Mesodermal cell (in vitro differentiated cells): ENCODE measurements at regions not wholly inside any gene's neighbourhood (a gene's known extent, or its start where the extent isn't known, plus 50 kb on each side); places are given as distances from the start of the nearest gene placed in this dataset.
"Not testable (repeated sequence)": the region's sequence is repeated elsewhere in the genome, so short reads cannot be mapped to it uniquely, and the experiment has no call there.

Experiments
- H3K27ac ChIP-seq: 2 replicates; pipeline ENCODE4 v1.7.0; 2013; ENCODE audit warnings: mild to moderate bottlenecking, low read depth, low read length, moderate library complexity; ENCODE audit not compliant: severe bottlenecking
- H3K36me3 ChIP-seq: 2 replicates; pipeline ENCODE4 v1.7.1; 2013; ENCODE audit warnings: mild to moderate bottlenecking, low read length, moderate library complexity; ENCODE audit not compliant: control insufficient read depth, insufficient read depth
- H3K4me1 ChIP-seq: one replicate; pipeline ENCODE4 v1.7.1; 2013; ENCODE audit warnings: mild to moderate bottlenecking, low read length; ENCODE audit not compliant: insufficient read depth, control insufficient read depth, poor library complexity, severe bottlenecking
- H3K4me3 ChIP-seq: 2 replicates; pipeline ENCODE4 v1.7.0; 2013; ENCODE audit warnings: low read length, control low read depth, mild to moderate bottlenecking; ENCODE audit not compliant: insufficient read depth, poor library complexity, severe bottlenecking; ENCODE audit errors: extremely low read depth
- H3K9me3 ChIP-seq: 2 replicates; pipeline ENCODE4 v1.7.1; 2013; ENCODE audit warnings: mild to moderate bottlenecking, low read length, moderate library complexity; ENCODE audit not compliant: control insufficient read depth
- WGBS, 2 experiments: methylation state at CpG; one replicate each; pipeline ENCODE4 v1.1.5; 2013; ENCODE audit warnings: missing lambda C conversion rate in 2 of 2; ENCODE audit not compliant: insufficient coverage in 2 of 2; 5-methylcytosine and 5-hydroxymethylcytosine counted together

DNA sequence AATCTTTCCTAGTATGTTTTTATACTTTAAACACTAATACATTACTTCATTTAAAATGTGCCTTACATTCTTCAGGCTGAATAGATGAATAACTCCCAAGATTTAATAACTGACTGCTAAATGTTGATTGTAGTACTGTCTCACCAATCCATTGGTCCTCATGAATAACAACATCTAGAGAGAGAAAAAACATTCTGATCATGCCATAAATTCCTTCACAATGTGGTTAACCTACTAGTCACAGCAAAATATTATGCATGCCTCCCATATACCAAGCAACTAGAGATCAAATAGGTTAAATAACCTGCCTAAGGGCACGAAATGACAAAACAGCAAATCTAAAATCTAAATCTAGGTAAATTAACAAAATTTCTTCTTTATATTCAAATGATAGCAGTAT is 66.2 kb downstream of the SYT15 start:
- H3K4me3 ChIP-seq, H3K36me3 ChIP-seq, H3K4me1 ChIP-seq, H3K9me3 ChIP-seq, H3K27ac ChIP-seq: not testable (repeated sequence)
- WGBS, 2 experiments, result no CpG with 5 or more reads among the region's 1 CpG

DNA sequence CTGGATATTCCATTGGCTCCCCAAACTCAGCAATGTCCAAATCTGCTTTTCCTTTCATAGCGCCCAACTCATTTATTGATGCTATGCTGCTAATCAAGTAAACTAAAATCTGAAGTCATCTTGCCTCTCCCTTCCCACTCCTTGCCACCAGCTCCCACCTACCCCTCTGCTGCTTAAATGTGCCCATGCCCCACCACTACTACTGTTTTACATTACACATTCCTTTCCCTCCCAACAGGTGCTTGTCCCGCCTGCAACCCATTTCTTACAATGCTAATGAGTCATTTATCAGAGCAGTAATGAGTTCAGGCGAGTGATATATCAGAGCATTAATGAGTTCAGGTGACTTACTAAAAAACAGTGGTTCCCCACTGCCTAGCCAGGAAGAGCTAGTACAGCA is 67.2 kb downstream of the SYT15 start:
- H3K36me3 ChIP-seq, H3K9me3 ChIP-seq, H3K4me3 ChIP-seq, H3K27ac ChIP-seq, H3K4me1 ChIP-seq: not testable (repeated sequence)
- no CpG with 5 or more reads among the region's 3 CpGs for WGBS, 2 experiments

DNA sequence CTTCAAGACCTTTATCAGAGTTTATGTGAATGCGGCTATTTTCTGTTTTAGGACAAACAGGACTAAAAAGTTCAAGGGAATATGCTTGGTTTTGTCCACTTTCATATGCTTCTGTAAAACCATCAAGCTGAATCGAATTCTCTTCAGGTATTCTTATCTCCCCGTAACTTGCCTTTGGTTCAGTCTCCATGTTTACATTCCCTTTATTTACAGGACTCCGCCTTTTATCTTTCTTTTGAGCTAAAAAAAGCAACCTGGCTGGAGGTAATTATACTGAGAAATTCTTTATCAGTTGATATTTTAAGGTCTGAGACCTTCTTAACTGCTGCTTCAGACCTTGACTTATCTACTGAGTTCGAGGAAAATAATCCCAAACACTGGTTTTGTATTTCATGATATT is 72.0 kb downstream of the SYT15 start:
- not testable (repeated sequence) for H3K4me3 ChIP-seq, H3K4me1 ChIP-seq, H3K9me3 ChIP-seq, H3K36me3 ChIP-seq, H3K27ac ChIP-seq
- WGBS, 2 experiments, result no CpG with 5 or more reads among the region's 5 CpGs

DNA sequence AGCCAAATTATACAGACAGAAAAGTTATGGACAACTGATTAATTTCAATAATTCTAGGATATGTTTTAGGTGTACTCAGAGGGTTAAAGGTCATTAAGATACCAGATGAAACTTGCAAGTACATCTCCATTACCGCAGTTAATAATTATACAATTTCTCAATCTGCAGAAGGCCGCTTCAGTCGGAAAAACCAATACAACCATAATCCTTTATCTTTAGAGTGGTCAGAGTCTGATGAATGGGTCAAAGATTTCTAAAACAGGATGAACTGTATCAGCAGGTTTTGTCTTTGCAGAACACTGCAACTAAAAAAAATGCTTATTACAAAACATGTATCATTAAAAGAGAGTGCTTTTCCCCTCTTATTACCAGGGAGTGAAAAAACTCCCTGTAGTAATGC is 78.5 kb downstream of the SYT15 start:
- H3K36me3 ChIP-seq, H3K27ac ChIP-seq, H3K9me3 ChIP-seq, H3K4me1 ChIP-seq, H3K4me3 ChIP-seq: not testable (repeated sequence)
- WGBS, 2 experiments, result no CpG with 5 or more reads among the region's 3 CpGs

DNA sequence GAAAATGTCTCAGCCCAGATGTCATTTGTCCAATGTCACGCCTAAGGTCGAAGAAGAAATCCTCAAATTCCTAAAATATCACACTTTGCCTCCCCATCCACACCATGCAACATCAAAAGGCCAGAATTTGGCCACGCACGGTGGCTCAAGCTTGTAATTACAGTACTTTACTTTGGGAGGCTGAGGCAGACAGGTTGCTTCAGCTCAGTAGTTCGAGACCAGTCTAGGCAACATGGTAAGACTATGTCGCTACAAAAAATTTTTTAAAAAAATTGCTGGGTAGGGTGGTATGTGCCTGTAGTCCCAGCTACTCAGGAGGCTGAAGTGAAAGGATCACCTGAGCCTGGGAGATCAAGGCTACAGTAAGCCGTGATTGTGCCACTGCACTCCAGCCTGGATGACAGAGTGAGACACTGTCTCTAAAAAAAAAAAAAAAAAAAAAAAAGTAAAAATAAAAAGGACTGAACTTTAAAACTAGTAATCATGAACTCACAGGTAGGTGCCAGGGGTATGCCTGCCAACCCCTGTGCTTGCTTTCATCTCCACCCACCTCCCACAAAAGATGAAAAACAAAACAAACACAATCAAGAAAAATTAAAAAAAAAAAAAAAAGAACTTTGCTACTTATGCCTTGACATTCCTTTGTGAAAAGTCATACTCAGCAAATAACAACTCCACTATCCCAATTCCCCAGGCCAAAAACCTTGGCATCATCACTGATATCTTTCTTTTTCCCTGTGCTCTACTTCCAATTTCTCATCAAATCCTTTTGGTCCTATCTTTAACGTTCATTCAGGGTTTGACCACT is 81.3 kb downstream of the SYT15 start:
- not testable (repeated sequence) for H3K9me3 ChIP-seq, H3K4me1 ChIP-seq, H3K36me3 ChIP-seq, H3K4me3 ChIP-seq, H3K27ac ChIP-seq
- WGBS, 2 experiments, result 30% methylated on average over 1 of the region's 8 CpGs; no CpG with 5 or more reads in 1 of the 2 experiments

DNA sequence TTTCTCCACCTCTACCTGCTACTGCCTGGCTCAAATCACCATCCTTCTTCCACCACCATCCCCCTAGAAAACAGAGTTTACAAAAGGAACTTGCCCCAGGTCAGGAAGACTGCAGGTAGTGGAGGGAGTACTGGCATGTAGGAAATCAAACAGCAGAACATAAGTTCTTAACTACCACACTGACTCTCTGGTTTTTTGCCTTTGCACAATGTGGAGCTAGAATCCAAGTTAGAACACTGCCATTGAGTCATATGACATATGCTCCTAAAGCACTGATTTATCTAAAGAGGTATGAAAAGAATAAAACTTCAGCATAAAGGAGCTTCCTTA is 81.9 kb downstream of the SYT15 start:
- H3K9me3 ChIP-seq, H3K4me3 ChIP-seq, H3K4me1 ChIP-seq, H3K36me3 ChIP-seq, H3K27ac ChIP-seq: not testable (repeated sequence)

DNA sequence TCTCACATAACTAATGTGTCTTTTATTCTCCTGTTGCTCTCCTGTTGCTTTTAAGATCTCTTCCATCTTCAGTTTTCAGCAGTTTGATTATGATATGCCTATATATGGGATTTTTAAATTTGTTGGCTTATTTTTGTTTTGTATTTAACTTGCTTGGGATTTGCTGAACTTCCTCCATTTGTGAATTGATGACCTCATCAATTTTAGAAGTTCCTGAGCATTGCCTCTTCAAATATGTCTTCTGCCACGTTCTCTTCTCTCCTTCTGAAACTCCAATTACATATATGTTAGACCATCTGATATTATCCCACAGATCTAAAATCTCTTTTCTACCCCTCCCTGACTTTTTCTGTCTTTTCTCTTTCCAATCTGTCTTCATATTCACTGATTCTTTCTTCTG is 86.6 kb downstream of the SYT15 start:
- H3K27ac ChIP-seq, H3K36me3 ChIP-seq, H3K4me3 ChIP-seq, H3K9me3 ChIP-seq, H3K4me1 ChIP-seq: not testable (repeated sequence)
- WGBS, 2 experiments, result no CpG with 5 or more reads among the region's 1 CpG

DNA sequence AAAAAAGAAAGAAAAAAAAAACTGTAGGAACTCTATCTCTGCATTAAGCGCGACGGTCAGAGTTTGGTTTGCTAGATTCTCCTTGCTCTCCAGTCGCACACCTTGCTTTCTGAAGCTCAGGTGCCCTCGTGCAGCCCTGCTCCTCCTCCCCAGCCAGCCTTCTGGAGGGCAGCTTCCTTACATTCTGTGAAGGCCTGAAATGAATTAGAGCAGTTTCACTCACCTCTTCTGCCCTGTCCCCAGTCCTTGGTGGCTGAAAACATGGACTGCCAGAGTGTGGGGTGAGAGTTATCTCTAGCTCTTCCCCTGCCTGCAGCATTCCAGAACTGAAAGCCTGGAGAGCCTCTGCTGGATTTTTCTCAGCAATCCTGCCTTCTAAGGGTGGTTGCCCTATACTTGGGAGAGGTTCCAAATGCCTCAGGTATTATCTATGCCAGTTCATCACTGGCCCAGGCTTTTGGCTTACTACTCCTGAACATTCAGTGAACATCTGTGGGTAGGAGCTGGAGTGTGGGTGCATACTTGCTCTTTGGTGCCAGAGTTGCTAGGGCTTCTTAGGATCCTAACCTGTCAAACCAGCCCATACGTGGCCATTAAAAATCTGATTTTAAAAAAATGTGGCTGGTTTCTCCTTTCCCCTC is 89.5 kb downstream of the SYT15 start:
- not testable (repeated sequence) for H3K4me1 ChIP-seq, H3K27ac ChIP-seq, H3K36me3 ChIP-seq, H3K4me3 ChIP-seq, H3K9me3 ChIP-seq
- WGBS, 2 experiments, result 80% methylated on average over 2 of the region's 6 CpGs; no CpG with 5 or more reads in 1 of the 2 experiments

DNA sequence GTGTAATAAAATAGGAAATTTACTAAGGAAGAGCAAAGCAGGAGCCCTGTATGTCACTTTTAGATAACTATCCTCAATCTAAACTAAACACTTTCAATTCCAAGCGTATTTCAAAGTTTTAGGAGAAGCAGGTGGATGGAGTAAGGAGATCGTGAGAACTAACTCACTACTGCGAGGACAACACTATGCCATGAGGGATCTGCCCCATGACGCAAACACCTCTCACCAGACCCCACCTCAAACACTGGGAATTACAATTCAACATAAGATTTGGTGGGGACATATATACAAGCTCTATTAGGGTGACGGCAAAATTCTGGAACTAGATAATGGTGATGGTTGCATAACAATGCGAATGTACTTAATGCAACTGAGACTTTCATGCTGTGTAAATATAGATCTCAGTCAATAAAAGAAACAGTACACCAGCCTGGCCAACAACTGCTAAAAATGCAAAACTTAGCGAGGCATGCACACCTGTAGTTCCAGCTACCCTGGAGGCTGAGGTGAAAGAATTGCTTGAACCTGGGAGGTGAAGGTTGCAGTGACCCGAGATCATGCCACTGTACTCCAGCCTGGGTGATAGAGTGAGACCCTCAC is 99.0 kb downstream of the SYT15 start:
- not testable (repeated sequence) for H3K9me3 ChIP-seq, H3K36me3 ChIP-seq, H3K27ac ChIP-seq, H3K4me1 ChIP-seq, H3K4me3 ChIP-seq
- WGBS, 2 experiments, result no CpG with 5 or more reads among the region's 8 CpGs

DNA sequence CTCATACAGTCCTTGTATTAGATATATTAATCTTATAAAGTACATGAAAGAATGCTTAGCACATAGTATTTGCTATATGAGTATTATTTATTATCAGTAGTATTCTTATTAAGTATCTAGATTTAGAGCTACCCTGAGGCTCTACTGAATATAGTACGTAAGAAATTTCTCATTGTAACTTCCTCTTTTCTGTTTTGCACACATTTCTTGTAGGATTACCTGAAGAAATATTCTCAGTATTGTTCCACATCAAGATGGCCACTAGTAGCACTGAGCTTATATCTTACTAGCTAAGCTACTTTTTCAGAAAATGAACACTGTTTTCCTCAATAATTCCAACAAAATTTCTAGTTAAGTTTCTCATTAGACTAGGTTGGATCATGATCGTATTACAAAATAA is 112.5 kb downstream of the SYT15 start:
- not testable (repeated sequence) for H3K9me3 ChIP-seq, H3K27ac ChIP-seq, H3K4me3 ChIP-seq, H3K4me1 ChIP-seq, H3K36me3 ChIP-seq
- no CpG with 5 or more reads among the region's 2 CpGs for WGBS, 2 experiments

DNA sequence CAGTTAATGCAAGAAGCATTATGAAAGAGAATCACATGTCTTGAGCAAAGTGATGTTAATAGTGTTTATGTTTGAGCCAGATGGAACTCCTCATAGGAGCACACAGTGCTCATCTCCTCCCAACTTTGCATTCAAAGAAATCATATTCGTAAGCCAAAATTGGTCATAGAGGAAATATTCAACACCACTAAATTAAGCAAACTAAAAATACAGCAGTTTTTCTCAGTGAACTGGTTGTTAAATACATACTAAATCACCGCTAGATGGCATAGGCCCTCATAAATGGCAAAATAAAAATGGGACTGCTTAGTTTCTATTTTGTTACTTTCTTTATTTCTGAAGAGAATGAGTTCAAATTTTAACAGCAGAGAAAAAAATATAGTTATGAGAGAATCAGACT is 114.3 kb downstream of the SYT15 start:
- not testable (repeated sequence) for H3K27ac ChIP-seq, H3K9me3 ChIP-seq, H3K4me1 ChIP-seq, H3K4me3 ChIP-seq, H3K36me3 ChIP-seq
- WGBS, 2 experiments, result no CpG with 5 or more reads among the region's 2 CpGs
